IMR-90 (cell line): ENCODE measurements at regions not wholly inside any gene's neighbourhood (a gene's known extent, or its start where the extent isn't known, plus 50 kb on each side); places are given as distances from the start of the nearest gene placed in this dataset.
"Not testable (repeated sequence)": the region's sequence is repeated elsewhere in the genome, so short reads cannot be mapped to it uniquely, and the experiment has no call there.

Experiments used
- ATAC-seq: fragments of 200-7000 bp; cut with Tn5 transposase; 2 replicates; pipeline ENCODE4 v1.9.1; 2020; ENCODE audit warnings: low read depth, mild to moderate bottlenecking, moderate library complexity
- BruUV-seq: library from RNA; stranded (reverse); fragments of 400-500 nt; replicated peaks from 2 replicates; lab custom pipeline; 2021; lab: Mats Ljungman, UMichigan
- CTCF ChIA-PET: fragments of 300-600 bp; formaldehyde crosslinking; extraction: SDS; loops from one replicate; lab custom pipeline; 2021; ENCODE audit warnings: antibody characterized with exemption; lab: Yijun Ruan, JAX
- POLR2A ChIA-PET: fragments of 300-600 bp; sonication (Branson Sonifier 250); formaldehyde crosslinking; loops from one replicate; lab custom pipeline; 2022; ENCODE audit warnings: antibody characterized with exemption; ENCODE audit not compliant: unreplicated experiment; lab: Charles Lee
- DNase-seq: peaks from one replicate; pipeline ENCODE4 v3.0.0; 2013
- H2AFZ ChIP-seq: replicated peaks from 2 replicates; pipeline ENCODE3; 2013; ENCODE audit warnings: low read length, mild to moderate bottlenecking; ENCODE audit not compliant: poor library complexity
- H2AK5ac ChIP-seq: 2 replicates; pipeline ENCODE4 v1.6.1; 2013; ENCODE audit warnings: low read depth, low read length, inconsistent platforms
- H2AK9ac ChIP-seq: replicated peaks from 2 replicates; pipeline ENCODE3; 2013; ENCODE audit warnings: mild to moderate bottlenecking, low read depth, low read length, moderate library complexity; ENCODE audit not compliant: poor library complexity
- H2BK120ac ChIP-seq: 2 replicates; pipeline ENCODE4 v1.6.1; 2013; ENCODE audit warnings: low read depth, low read length, inconsistent platforms
- H2BK15ac ChIP-seq: 3 replicates; pipeline ENCODE4 v1.6.1; 2013; ENCODE audit warnings: low read depth, low read length, inconsistent platforms
- H2BK20ac ChIP-seq: 2 replicates; pipeline ENCODE4 v1.6.1; 2013; ENCODE audit warnings: low read depth, mild to moderate bottlenecking, inconsistent platforms, low read length, moderate library complexity
- H2BK5ac ChIP-seq: 2 replicates; pipeline ENCODE4 v1.6.1; 2013; ENCODE audit warnings: mild to moderate bottlenecking, low read depth, low read length, inconsistent platforms; ENCODE audit not compliant: poor library complexity, severe bottlenecking
- H3K14ac ChIP-seq: replicated peaks from 2 replicates; pipeline ENCODE4 v1.6.1; 2013; ENCODE audit warnings: low read depth, low read length, inconsistent platforms
- H3K18ac ChIP-seq: 2 replicates; pipeline ENCODE4 v1.6.1; 2013; ENCODE audit warnings: low read depth, low read length, control low read depth
- H3K23ac ChIP-seq: 2 replicates; pipeline ENCODE4 v1.6.1; 2013; ENCODE audit warnings: low read depth, low read length, inconsistent platforms
- H3K27ac ChIP-seq: 2 replicates; pipeline ENCODE4 v1.5.1; 2013; ENCODE audit warnings: mild to moderate bottlenecking, control low read depth, low read length; ENCODE audit not compliant: insufficient read depth
- H3K27me3 ChIP-seq: 2 replicates; pipeline ENCODE4 v1.6.1; 2013; ENCODE audit warnings: low read length; ENCODE audit not compliant: control insufficient read depth, insufficient read depth
- H3K36me3 ChIP-seq: 2 replicates; pipeline ENCODE4 v1.6.1; 2013; ENCODE audit warnings: low read length, mixed read lengths; ENCODE audit not compliant: control insufficient read depth, insufficient read depth
- H3K4ac ChIP-seq: 2 replicates; pipeline ENCODE4 v1.6.1; 2013; ENCODE audit warnings: low read depth, low read length, inconsistent platforms
- H3K4me1 ChIP-seq: 2 replicates; pipeline ENCODE4 v1.6.1; 2013; ENCODE audit warnings: low read length, mixed read lengths; ENCODE audit not compliant: control insufficient read depth, insufficient read depth
- H3K4me2 ChIP-seq: 2 replicates; pipeline ENCODE4 v1.6.1; 2013; ENCODE audit warnings: low read depth, mild to moderate bottlenecking, control low read depth, low read length, moderate library complexity
- H3K4me3 ChIP-seq: 2 replicates; pipeline ENCODE4 v1.5.1; 2013; ENCODE audit warnings: low read depth, mild to moderate bottlenecking, control low read depth, low read length, moderate library complexity; ENCODE audit not compliant: insufficient read depth
- H3K56ac ChIP-seq: 2 replicates; pipeline ENCODE4 v1.6.1; 2013; ENCODE audit warnings: low read length, inconsistent platforms; ENCODE audit not compliant: insufficient read depth; ENCODE audit errors: extremely low read depth
- H3K79me1 ChIP-seq, 2 experiments: 2 replicates each; pipeline ENCODE4 v1.6.1; 2013; ENCODE audit warnings: low read length in 2 of 2, inconsistent platforms in 1 of 2, low read depth in 1 of 2
- H3K9ac ChIP-seq: 2 replicates; pipeline ENCODE4 v1.6.1; 2013; ENCODE audit warnings: low read depth, low read length, control low read depth
- H3K9me1 ChIP-seq: 2 replicates; pipeline ENCODE4 v1.6.1; 2013; ENCODE audit warnings: low read length, inconsistent platforms; ENCODE audit not compliant: insufficient read depth
- H3K9me3 ChIP-seq: 2 replicates; pipeline ENCODE4 v1.6.1; 2013; ENCODE audit warnings: low read length; ENCODE audit not compliant: control insufficient read depth, insufficient read depth
- H4K20me1 ChIP-seq: 2 replicates; pipeline ENCODE4 v1.6.1; 2013; ENCODE audit warnings: low read length, inconsistent platforms; ENCODE audit not compliant: insufficient read depth
- H4K5ac ChIP-seq: 2 replicates; pipeline ENCODE4 v1.6.1; 2013; ENCODE audit warnings: mild to moderate bottlenecking, low read depth, low read length, control low read depth
- H4K8ac ChIP-seq, 2 experiments: 2 replicates each; pipeline ENCODE4 v1.6.1; 2013; ENCODE audit warnings: low read depth in 2 of 2, low read length in 2 of 2, control low read depth in 1 of 2, inconsistent platforms in 1 of 2
- H4K91ac ChIP-seq: 2 replicates; pipeline ENCODE4 v1.6.1; 2013; ENCODE audit warnings: low read depth, low read length, inconsistent platforms; ENCODE audit not compliant: insufficient read depth
- WGBS, 2 experiments: methylation state at CpG; one replicate each; pipeline versions ENCODE4 v1.1.5 to v1.1.7; 2013; ENCODE audit warnings: missing lambda C conversion rate in 2 of 2; ENCODE audit not compliant: insufficient read length in 1 of 2; ENCODE audit errors: extremely low coverage in 2 of 2; 5-methylcytosine and 5-hydroxymethylcytosine counted together
- dilution Hi-C: fragments of 300-500 bp; cut with HindIII; formaldehyde crosslinking; loops from one replicate; pipeline ENCODE4 v1.14.3; 2018; ENCODE audit warnings: low sequenced_read_pairs; ENCODE audit not compliant: unreplicated experiment
- in situ Hi-C: fragments of 300-500 bp; cut with MboI; formaldehyde crosslinking; loops from 3 replicates; pipeline ENCODE4 v1.14.3; 2019; ENCODE audit warnings: low sequenced_read_pairs, inconsistent platforms, mixed read lengths
- intact Hi-C: fragments of 100-400 bp; cut with micrococcal nuclease; formaldehyde crosslinking; loops from 2 replicates; pipeline ENCODE4 v1.10.0; 2022

GRCh38 chr14:105692110-105692685 is 165.8 kb downstream of the TMEM121 start:
- H3K27me3 ChIP-seq, H3K9me1 ChIP-seq, H4K91ac ChIP-seq, H3K4ac ChIP-seq, CTCF ChIA-PET, H4K20me1 ChIP-seq, ATAC-seq, H3K23ac ChIP-seq, H2BK5ac ChIP-seq, H3K9ac ChIP-seq, dilution Hi-C loops, H2AFZ ChIP-seq, intact Hi-C loops, H2BK15ac ChIP-seq, BruUV-seq, H3K79me1 ChIP-seq, H3K4me3 ChIP-seq, H3K36me3 ChIP-seq, H3K4me1 ChIP-seq, H2BK120ac ChIP-seq, in situ Hi-C loops, H3K4me2 ChIP-seq, H3K14ac ChIP-seq, H2AK5ac ChIP-seq, H4K5ac ChIP-seq, H2AK9ac ChIP-seq, DNase-seq, H3K18ac ChIP-seq, H3K9me3 ChIP-seq, H4K8ac ChIP-seq, H2BK20ac ChIP-seq, POLR2A ChIA-PET, H3K56ac ChIP-seq, H3K27ac ChIP-seq: not testable (repeated sequence)
- no CpG with 5 or more reads among the region's 19 CpGs for WGBS, 2 experiments
